ENCODE measurements at regions not wholly inside any gene's neighbourhood (a gene's known extent, or its start where the extent isn't known, plus 50 kb on each side); places are given as distances from the start of the nearest gene placed in this dataset.

GRCh38 chr17:77387891-77388290, 247.1 kb downstream of the SEC14L1 start:
- no peak for DNase-seq (ENCODE audit: insufficient read length, low spot score)
- no peak for FAIRE-seq
- TF ChIP-seq TAF1 (IDR thresholded peaks at IDR 0.05; ENCODE audit: low read depth, low read length): no peak
- no peak for TF ChIP-seq PAX5 (IDR thresholded peaks at IDR 0.05; ENCODE audit: insufficient read depth, low read length, severe bottlenecking)
- no peak for TF ChIP-seq POLR2AphosphoS5 (IDR thresholded peaks at IDR 0.05; ENCODE audit: low read depth, low read length)

GRCh38 chr17:77388384-77389306, 247.9 kb downstream of the SEC14L1 start:
- TF ChIP-seq SPI1 (IDR thresholded peaks at IDR 0.05; ENCODE audit: low read depth, low read length) (no peak), POU2F2 (IDR thresholded peaks at IDR 0.05; ENCODE audit: low read depth, low read length) (no peak), POLR2A (IDR thresholded peaks at IDR 0.05; ENCODE audit: low read depth, low read length) (no peak), POLR2AphosphoS5 (IDR thresholded peaks at IDR 0.05; ENCODE audit: low read depth, low read length) (no peak), TAF1 (IDR thresholded peaks at IDR 0.05; ENCODE audit: low read depth, low read length) (no peak), PAX5 (IDR thresholded peaks at IDR 0.05; ENCODE audit: insufficient read depth, low read length, severe bottlenecking) (no peak)
- DNase-seq (ENCODE audit: insufficient read length, low spot score) (no peak), FAIRE-seq (no peak)

DNA sequence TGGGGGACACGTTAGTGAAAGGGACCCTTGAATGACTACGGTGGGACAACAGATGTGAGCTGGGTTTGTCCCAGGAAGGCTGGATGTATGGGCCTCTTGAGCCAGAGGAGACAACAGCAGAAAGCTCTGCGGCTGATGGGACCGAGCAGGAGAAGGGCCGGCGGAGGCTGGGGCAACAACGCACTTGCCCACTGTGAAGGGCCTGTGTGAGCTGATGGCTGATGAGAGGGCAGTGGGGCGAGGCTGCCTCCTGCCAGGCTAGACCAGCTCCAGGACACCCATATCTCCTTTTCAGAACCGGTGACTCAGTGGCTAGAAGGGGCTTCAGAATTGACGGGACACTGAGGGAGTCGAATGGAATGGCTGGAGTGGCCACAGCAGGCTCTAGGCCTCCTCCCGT, 250.1 kb downstream of the SEC14L1 start:
- no peak for FAIRE-seq
- DNase-seq (ENCODE audit: insufficient read length, low spot score): no peak
- TF ChIP-seq POLR2A (IDR thresholded peaks at IDR 0.05; ENCODE audit: low read depth, low read length): no peak

GRCh38 chr17:77391668-77392375, 251.1 kb downstream of the SEC14L1 start:
- peak; percentile 55 for FAIRE-seq
- TF ChIP-seq SPI1 (IDR thresholded peaks at IDR 0.05; ENCODE audit: low read depth, low read length) (no peak), POU2F2 (IDR thresholded peaks at IDR 0.05; ENCODE audit: low read depth, low read length) (no peak), TAF1 (IDR thresholded peaks at IDR 0.05; ENCODE audit: low read depth, low read length) (no peak), PAX5 (IDR thresholded peaks at IDR 0.05; ENCODE audit: insufficient read depth, low read length, severe bottlenecking) (no peak), POLR2AphosphoS5 (IDR thresholded peaks at IDR 0.05; ENCODE audit: low read depth, low read length) (no peak), POLR2A (IDR thresholded peaks at IDR 0.05; ENCODE audit: low read depth, low read length) (no peak)
- DNase-seq (ENCODE audit: insufficient read length, low spot score): no peak

DNA sequence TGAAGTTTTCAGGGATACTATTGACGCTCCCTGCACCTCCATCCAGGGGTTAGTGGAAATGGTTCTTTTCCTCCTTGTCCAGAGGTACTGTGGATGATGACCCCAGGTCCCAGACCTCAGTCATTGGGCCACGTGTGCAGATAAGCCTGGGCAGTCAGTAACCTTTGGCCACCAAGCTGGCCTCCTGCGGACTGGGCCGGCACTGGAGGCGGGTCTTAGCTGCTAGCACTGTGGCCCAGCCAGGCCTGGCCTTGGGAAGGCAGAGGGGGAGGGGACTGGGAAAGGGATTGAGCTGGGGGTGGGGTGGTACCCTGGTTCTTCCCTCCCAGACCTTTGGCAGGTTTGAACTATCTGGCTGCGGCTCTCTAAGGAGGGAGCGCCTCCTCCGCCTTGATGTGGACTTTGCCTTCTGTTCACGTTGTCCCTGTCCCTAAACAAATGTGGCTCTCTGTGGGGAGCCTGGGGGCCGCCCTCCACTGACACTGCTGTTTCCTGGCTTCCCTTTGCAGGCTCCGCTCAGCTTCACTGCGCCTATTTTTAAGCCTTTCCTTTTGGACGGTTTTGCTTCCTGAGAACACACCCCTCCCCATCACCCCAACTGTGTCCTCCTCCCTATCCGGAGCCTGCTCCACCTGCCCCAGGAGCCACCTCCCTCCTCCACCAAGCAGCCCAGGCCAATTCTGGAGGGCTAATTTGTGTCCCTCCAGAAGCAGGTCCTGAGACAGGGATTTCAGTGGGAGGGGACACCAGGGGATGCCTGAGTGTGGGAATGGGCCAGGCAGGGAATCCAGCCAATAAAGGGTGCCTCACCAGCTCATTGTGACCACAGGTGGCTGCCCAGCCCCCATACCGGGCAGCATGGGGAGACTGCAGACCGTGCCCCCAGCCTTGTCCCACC, 251.9 kb downstream of the SEC14L1 start:
- TF ChIP-seq SPI1 (IDR thresholded peaks at IDR 0.05; ENCODE audit: low read depth, low read length) (no peak), PAX5 (IDR thresholded peaks at IDR 0.05; ENCODE audit: insufficient read depth, low read length, severe bottlenecking) (no peak), TAF1 (IDR thresholded peaks at IDR 0.05; ENCODE audit: low read depth, low read length) (no peak), POLR2AphosphoS5 (IDR thresholded peaks at IDR 0.05; ENCODE audit: low read depth, low read length) (no peak), POU2F2 (IDR thresholded peaks at IDR 0.05; ENCODE audit: low read depth, low read length) (no peak), POLR2A (IDR thresholded peaks at IDR 0.05; ENCODE audit: low read depth, low read length) (no peak)
- peak; percentile 56 for FAIRE-seq
- no peak for DNase-seq (ENCODE audit: insufficient read length, low spot score)

DNA sequence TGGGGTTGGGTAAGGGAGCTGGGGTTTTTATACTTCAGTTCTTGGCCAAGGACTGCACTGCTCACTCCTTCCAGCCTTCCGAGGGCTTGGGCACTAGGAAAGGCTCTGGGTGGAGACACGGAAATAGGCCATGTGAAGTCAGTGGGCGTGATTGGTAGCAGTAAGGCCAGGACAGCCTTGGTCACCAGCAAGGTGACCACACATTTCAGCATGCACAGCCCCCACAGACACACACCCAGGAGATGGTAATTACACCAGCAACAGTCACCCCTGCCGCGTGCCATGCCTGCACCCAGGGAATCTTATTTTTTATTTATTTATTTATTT, 252.5 kb downstream of the SEC14L1 start:
- peak; percentile 16 for FAIRE-seq
- DNase-seq (ENCODE audit: insufficient read length, low spot score): no peak
- TF ChIP-seq POLR2AphosphoS5 (IDR thresholded peaks at IDR 0.05; ENCODE audit: low read depth, low read length): no peak
- no peak for TF ChIP-seq PAX5 (IDR thresholded peaks at IDR 0.05; ENCODE audit: insufficient read depth, low read length, severe bottlenecking)
- no peak for TF ChIP-seq TAF1 (IDR thresholded peaks at IDR 0.05; ENCODE audit: low read depth, low read length)
- no peak for TF ChIP-seq SPI1 (IDR thresholded peaks at IDR 0.05; ENCODE audit: low read depth, low read length)
- no peak for TF ChIP-seq POLR2A (IDR thresholded peaks at IDR 0.05; ENCODE audit: low read depth, low read length)
- no peak for TF ChIP-seq POU2F2 (IDR thresholded peaks at IDR 0.05; ENCODE audit: low read depth, low read length)

DNA sequence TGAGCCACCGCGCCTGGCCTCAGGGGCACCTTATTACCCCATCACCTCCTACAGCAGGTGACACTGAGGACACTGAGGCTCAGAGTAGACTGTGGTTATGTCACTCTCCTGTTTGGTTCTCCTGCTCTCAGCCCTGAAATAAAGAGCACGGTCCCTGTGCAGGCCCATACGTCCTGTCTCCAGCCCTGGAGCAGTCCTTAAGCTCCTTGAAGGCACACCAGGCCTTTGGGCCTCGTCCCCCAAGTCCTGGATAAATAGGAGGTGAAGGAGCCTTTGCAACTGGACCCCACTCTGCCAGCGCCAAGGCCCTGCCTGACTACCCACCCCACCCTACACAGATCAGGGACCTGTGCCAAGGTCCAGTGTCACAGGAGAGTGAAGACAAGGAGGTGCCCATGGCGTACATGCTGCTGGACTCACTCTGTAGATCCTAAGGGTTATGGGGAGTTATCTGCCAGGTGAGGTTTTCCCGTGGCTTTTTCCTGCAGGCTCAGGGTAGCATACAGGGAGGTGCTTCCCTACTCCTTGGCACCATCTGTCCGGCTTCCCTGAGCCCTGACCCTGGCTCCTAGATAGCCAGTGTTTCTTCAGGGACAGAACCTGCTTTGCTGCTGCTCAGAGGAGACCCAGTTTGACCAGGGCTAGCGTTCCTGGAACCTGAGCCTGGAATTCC, 253.2 kb downstream of the SEC14L1 start:
- no peak for TF ChIP-seq PAX5 (IDR thresholded peaks at IDR 0.05; ENCODE audit: insufficient read depth, low read length, severe bottlenecking)
- TF ChIP-seq SPI1 (IDR thresholded peaks at IDR 0.05; ENCODE audit: low read depth, low read length): no peak
- TF ChIP-seq TAF1 (IDR thresholded peaks at IDR 0.05; ENCODE audit: low read depth, low read length): no peak
- TF ChIP-seq POU2F2 (IDR thresholded peaks at IDR 0.05; ENCODE audit: low read depth, low read length): no peak
- no peak for TF ChIP-seq POLR2A (IDR thresholded peaks at IDR 0.05; ENCODE audit: low read depth, low read length)
- no peak for TF ChIP-seq POLR2AphosphoS5 (IDR thresholded peaks at IDR 0.05; ENCODE audit: low read depth, low read length)

GRCh38 chr17:77394540-77395295, 253.9 kb downstream of the SEC14L1 start:
- TF ChIP-seq SPI1 (IDR thresholded peaks at IDR 0.05; ENCODE audit: low read depth, low read length) (no peak), TAF1 (IDR thresholded peaks at IDR 0.05; ENCODE audit: low read depth, low read length) (no peak), PAX5 (IDR thresholded peaks at IDR 0.05; ENCODE audit: insufficient read depth, low read length, severe bottlenecking) (no peak), POLR2AphosphoS5 (IDR thresholded peaks at IDR 0.05; ENCODE audit: low read depth, low read length) (no peak), POLR2A (IDR thresholded peaks at IDR 0.05; ENCODE audit: low read depth, low read length) (no peak), POU2F2 (IDR thresholded peaks at IDR 0.05; ENCODE audit: low read depth, low read length) (no peak)
- DNase-seq (ENCODE audit: insufficient read length, low spot score) (no peak), FAIRE-seq (no peak)

More for the DNA sequence above, 253.2 kb downstream of the SEC14L1 start:
- no peak for FAIRE-seq
- DNase-seq (ENCODE audit: insufficient read length, low spot score): no peak
